SH-SY5Y (cell line): ENCODE measurements at regions not wholly inside any gene's neighbourhood (a gene's known extent, or its start where the extent isn't known, plus 50 kb on each side); places are given as distances from the start of the nearest gene placed in this dataset.

ENCODE experiments used
- GATA2 ChIP-seq: IDR thresholded peaks from 2 replicates; pipeline ENCODE4 v1.6.1; 2011; ENCODE audit warnings: mild to moderate bottlenecking, low read depth, low read length
- GATA3 ChIP-seq: IDR thresholded peaks from 2 replicates; pipeline ENCODE4 v1.6.1; 2011; ENCODE audit warnings: low read depth, mild to moderate bottlenecking, low read length, moderate library complexity

- TF ChIP-seq GATA2 (no peak), GATA3 (no peak)
Measured at GRCh38 chr7:25801214-25801613, 350.8 kb upstream of the NFE2L3 start.
